ENCODE measurements at regions not wholly inside any gene's neighbourhood (a gene's known extent, or its start where the extent isn't known, plus 50 kb on each side); places are given as distances from the start of the nearest gene placed in this dataset.

- TF ChIP-seq CTCF (IDR thresholded peaks at IDR 0.05 in 4 of 5, conservative IDR thresholded peaks at IDR 0.05 in 1 of 5) (no peak), POLR2A (IDR thresholded peaks at IDR 0.05) (no peak)
Observed at GRCh38 chr3:178439504-178439903, 96.7 kb upstream of the KCNMB2 start.
